22Rv1 (cell line): ENCODE measurements at regions not wholly inside any gene's neighbourhood (a gene's known extent, or its start where the extent isn't known, plus 50 kb on each side); places are given as distances from the start of the nearest gene placed in this dataset.

ENCODE experiments used
- CTCF ChIP-seq: fragments of 450-650 bp; IDR thresholded peaks from 2 replicates; pipeline ENCODE4 v1.5.1; 2017; ENCODE audit warnings: mild to moderate bottlenecking
- ZFX ChIP-seq: fragments of 450-650 bp; IDR thresholded peaks from 2 replicates; pipeline ENCODE4 v1.6.1; 2017; ENCODE audit warnings: antibody characterized with exemption, borderline replicate concordance

- TF ChIP-seq CTCF (no peak), ZFX (no peak)
Measured at GRCh38 chrX:40452031-40452430, 128.7 kb upstream of the ATP6AP2 start.
